OCI-LY1 (cell line): ENCODE measurements at regions not wholly inside any gene's neighbourhood (a gene's known extent, or its start where the extent isn't known, plus 50 kb on each side); places are given as distances from the start of the nearest gene placed in this dataset.

Experiments used
- H2AFZ ChIP-seq: fragments of 200-600 bp; sonication (generic), shearing (Covaris generic); 2 replicates; pipeline ENCODE4 v1.6.0; 2014; ENCODE audit warnings: antibody characterized with exemption, mild to moderate bottlenecking, low read length
- H3F3A ChIP-seq: fragments of 200-600 bp; sonication (generic), shearing (Covaris generic); 2 replicates; pipeline ENCODE4 v1.6.0; 2014; ENCODE audit warnings: mild to moderate bottlenecking, antibody characterized with exemption, low read length, moderate library complexity; ENCODE audit not compliant: insufficient read depth
- H3K27ac ChIP-seq: fragments of 200-600 bp; sonication (generic); 2 replicates; pipeline ENCODE4 v1.5.1; 2014; ENCODE audit warnings: low read length, mixed run types, mild to moderate bottlenecking, low read depth; ENCODE audit not compliant: poor library complexity, severe bottlenecking
- H3K27me3 ChIP-seq: fragments of 200-600 bp; sonication (generic); 2 replicates; pipeline ENCODE4 v1.6.0; 2014; ENCODE audit warnings: antibody characterized with exemption, mild to moderate bottlenecking, low read length, moderate library complexity; ENCODE audit not compliant: insufficient read depth
- H3K36me3 ChIP-seq: fragments of 200-600 bp; sonication (generic); 2 replicates; pipeline ENCODE4 v1.6.1; 2014; ENCODE audit warnings: mild to moderate bottlenecking, antibody characterized with exemption, low read length, moderate library complexity, mixed read lengths; ENCODE audit not compliant: insufficient read depth
- H3K4me1 ChIP-seq: fragments of 200-600 bp; sonication (generic); 2 replicates; pipeline ENCODE4 v1.5.1; 2014; ENCODE audit warnings: mild to moderate bottlenecking, low read length, moderate library complexity; ENCODE audit not compliant: insufficient read depth, severe bottlenecking
- H3K4me2 ChIP-seq: fragments of 200-600 bp; sonication (generic), shearing (Covaris generic); 2 replicates; pipeline ENCODE4 v1.6.1; 2014; ENCODE audit warnings: low read length
- H3K4me3 ChIP-seq: fragments of 200-600 bp; sonication (generic); 2 replicates; pipeline ENCODE4 v1.5.1; 2014; ENCODE audit warnings: low read length, low read depth, mild to moderate bottlenecking, mixed read lengths; ENCODE audit not compliant: poor library complexity, severe bottlenecking
- H3K79me2 ChIP-seq: fragments of 200-600 bp; shearing (Covaris generic); 2 replicates; pipeline ENCODE4 v1.6.1; 2016; ENCODE audit warnings: mixed run types, low read length, mixed read lengths; ENCODE audit not compliant: insufficient read depth
- H3K9ac ChIP-seq: fragments of 200-600 bp; sonication (generic), shearing (Covaris generic); 2 replicates; pipeline ENCODE4 v1.6.1; 2014; ENCODE audit warnings: mild to moderate bottlenecking, low read length, mixed read lengths
- H3K9me2 ChIP-seq: fragments of 200-600 bp; sonication (generic), shearing (Covaris generic); 2 replicates; pipeline ENCODE4 v1.6.1; 2014; ENCODE audit warnings: low read depth, mild to moderate bottlenecking, low read length, mixed read lengths
- H3K9me3 ChIP-seq: fragments of 200-600 bp; shearing (Covaris generic); 2 replicates; pipeline ENCODE4 v1.6.1; 2014; ENCODE audit warnings: low read length, mixed read lengths
- H4K20me1 ChIP-seq: fragments of 200-600 bp; sonication (generic), shearing (Covaris generic); 2 replicates; pipeline ENCODE4 v1.6.0; 2016; ENCODE audit warnings: mild to moderate bottlenecking, low read length; ENCODE audit not compliant: insufficient read depth
- CTCF ChIP-seq: fragments of 200-600 bp; sonication (generic), shearing (Covaris generic); IDR thresholded peaks from 2 replicates; pipeline ENCODE4 v1.5.1; 2017; ENCODE audit warnings: mild to moderate bottlenecking, antibody characterized with exemption, low read length, moderate library complexity, mixed read lengths
- EZH2 ChIP-seq: fragments of 200-600 bp; sonication (generic), shearing (Covaris generic); IDR thresholded peaks from 2 replicates; pipeline ENCODE4 v1.8.0; 2017; ENCODE audit warnings: borderline replicate concordance, mixed run types, mild to moderate bottlenecking, antibody characterized with exemption, low read length, moderate library complexity, mixed read lengths

DNA sequence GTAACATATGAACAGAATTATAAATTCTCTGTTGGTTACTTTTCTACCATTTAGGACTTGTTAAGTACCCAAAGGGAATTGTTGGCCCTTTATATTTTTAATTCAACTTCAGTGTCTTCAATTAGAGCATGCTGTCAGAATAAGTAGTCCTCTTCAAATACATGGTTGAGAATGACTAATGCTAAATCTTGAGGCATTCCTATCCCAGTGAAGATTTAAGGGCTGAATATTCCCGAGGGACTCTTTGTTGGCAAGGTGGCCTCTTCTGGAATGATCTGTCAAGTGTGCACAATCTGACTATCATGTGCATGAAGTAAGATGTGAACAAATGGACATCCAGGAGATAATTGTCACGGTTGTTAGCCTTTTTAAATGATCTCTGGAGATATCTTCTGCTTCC is 421.7 kb downstream of the BMP2 start:
- no peak for TF ChIP-seq CTCF
- TF ChIP-seq EZH2: no peak
- H3K4me3 ChIP-seq: no peak overlapping the region
- no peaks in the 10 kb centered on the region for H3K9me2 ChIP-seq
- no peaks in the 10 kb centered on the region for H3K9me3 ChIP-seq
- no peak overlapping the region for H3K9ac ChIP-seq
- H3K79me2 ChIP-seq: no peaks in the 10 kb centered on the region
- no peaks in the 10 kb centered on the region for H3K36me3 ChIP-seq
- no peaks in the 10 kb centered on the region for H3F3A ChIP-seq
- H3K27me3 ChIP-seq: no peaks in the 10 kb centered on the region
- H3K27ac ChIP-seq: no peak overlapping the region
- no peaks in the 10 kb centered on the region for H4K20me1 ChIP-seq
- H2AFZ ChIP-seq: no peak overlapping the region
- H3K4me2 ChIP-seq: no peak overlapping the region
- H3K4me1 ChIP-seq: no peaks in the 10 kb centered on the region

- no peak for TF ChIP-seq CTCF
- no peak for TF ChIP-seq EZH2
- Histone ChIP-seq H3K4me2 (no peak overlapping the region), H3K79me2 (no peaks in the 10 kb centered on the region), H3K9ac (no peak overlapping the region), H2AFZ (no peak overlapping the region), H3K9me2 (no peaks in the 10 kb centered on the region), H4K20me1 (no peaks in the 10 kb centered on the region), H3K9me3 (no peaks in the 10 kb centered on the region), H3K4me1 (no peaks in the 10 kb centered on the region), H3F3A (no peaks in the 10 kb centered on the region), H3K4me3 (no peak overlapping the region), H3K36me3 (no peaks in the 10 kb centered on the region), H3K27ac (no peak overlapping the region), H3K27me3 (no peaks in the 10 kb centered on the region)
These were observed 426.2 kb downstream of the BMP2 start for GRCh38 chr20:7193681-7194080.

GRCh38 chr20:7195704-7196103 is 428.2 kb downstream of the BMP2 start:
- Histone ChIP-seq H3K27ac (no peak overlapping the region), H3K36me3 (no peaks in the 10 kb centered on the region), H3F3A (no peaks in the 10 kb centered on the region), H3K9ac (no peak overlapping the region), H3K4me3 (no peak overlapping the region), H2AFZ (no peak overlapping the region), H3K4me1 (no peaks in the 10 kb centered on the region), H3K9me3 (no peaks in the 10 kb centered on the region), H3K27me3 (no peaks in the 10 kb centered on the region), H4K20me1 (no peaks in the 10 kb centered on the region), H3K79me2 (no peaks in the 10 kb centered on the region), H3K4me2 (no peak overlapping the region), H3K9me2 (no peaks in the 10 kb centered on the region)
- TF ChIP-seq CTCF (no peak), EZH2 (no peak)
